H54 (cell line): ENCODE measurements at regions not wholly inside any gene's neighbourhood (a gene's known extent, or its start where the extent isn't known, plus 50 kb on each side); places are given as distances from the start of the nearest gene placed in this dataset.
"Not testable (repeated sequence)": the region's sequence is repeated elsewhere in the genome, so short reads cannot be mapped to it uniquely, and the experiment has no call there.

Experiments
- DNase-seq: peaks from one replicate; pipeline ENCODE4 v3.0.0; 2011; ENCODE audit warnings: low spot score, mixed read lengths; ENCODE audit not compliant: insufficient read length
- FAIRE-seq: peaks from 3 replicates; lab custom pipeline; 2011; peaks lifted over from hg19 to GRCh38; lab: Jason Lieb, UNC
- POLR2A ChIP-seq: IDR thresholded peaks from 2 replicates; pipeline ENCODE4 v1.6.1; 2011; ENCODE audit warnings: low read depth, mild to moderate bottlenecking, low read length

- FAIRE-seq = peak; percentile 93
- DNase-seq = not testable (repeated sequence)
These were observed 653.4 kb downstream of the TGIF2LX start for GRCh38 chrX:90575155-90575554.

DNA sequence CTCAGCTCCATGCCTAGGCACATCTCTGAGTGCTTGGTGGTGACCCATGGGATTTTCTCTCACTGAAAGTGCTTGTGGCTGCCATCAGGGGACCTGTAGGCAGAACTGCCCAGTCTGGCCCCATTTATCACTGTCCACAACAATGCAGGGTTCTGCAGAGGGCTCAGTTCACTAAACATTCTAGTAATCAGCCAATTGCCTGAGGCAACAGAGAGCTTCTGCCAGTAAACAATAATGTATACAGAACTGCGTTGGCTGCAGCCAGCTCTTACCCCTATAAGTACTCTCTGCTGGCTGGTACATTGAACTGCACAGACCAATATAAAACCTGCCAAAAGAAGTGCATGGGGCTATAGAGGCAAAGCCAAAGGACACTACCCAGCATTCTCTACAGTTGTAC is 680.2 kb downstream of the TGIF2LX start:
- FAIRE-seq = not testable (repeated sequence)

GRCh38 chrX:90605736-90606135 is 684.0 kb downstream of the TGIF2LX start:
- DNase-seq, FAIRE-seq: not testable (repeated sequence)

More for the DNA sequence above, 680.2 kb downstream of the TGIF2LX start:
- DNase-seq = not testable (repeated sequence)

GRCh38 chrX:90617710-90618325 is 696.1 kb downstream of the TGIF2LX start:
- FAIRE-seq (no peak), DNase-seq (no peak)
- no peak for TF ChIP-seq POLR2A

DNA sequence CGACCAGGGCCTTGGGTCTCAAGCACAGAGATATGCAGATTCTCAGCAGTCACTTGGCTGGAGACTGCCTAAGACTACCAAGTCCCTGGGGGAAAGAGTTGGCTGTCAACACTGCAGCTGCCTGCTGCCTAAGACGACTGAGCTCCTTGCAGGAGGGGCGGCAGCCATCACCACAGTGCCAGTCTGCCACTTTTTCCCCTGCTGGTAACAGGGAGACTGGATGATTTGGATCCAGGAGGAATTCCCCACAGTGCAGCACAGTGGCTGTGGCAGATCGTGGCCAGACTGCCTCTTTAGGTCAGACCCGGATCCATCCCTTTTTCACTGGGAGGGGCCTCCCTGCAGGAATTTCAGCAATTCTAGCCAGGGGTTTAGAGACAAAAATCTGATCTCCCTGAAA is 743.5 kb downstream of the TGIF2LX start:
- not testable (repeated sequence) for DNase-seq, FAIRE-seq

DNA sequence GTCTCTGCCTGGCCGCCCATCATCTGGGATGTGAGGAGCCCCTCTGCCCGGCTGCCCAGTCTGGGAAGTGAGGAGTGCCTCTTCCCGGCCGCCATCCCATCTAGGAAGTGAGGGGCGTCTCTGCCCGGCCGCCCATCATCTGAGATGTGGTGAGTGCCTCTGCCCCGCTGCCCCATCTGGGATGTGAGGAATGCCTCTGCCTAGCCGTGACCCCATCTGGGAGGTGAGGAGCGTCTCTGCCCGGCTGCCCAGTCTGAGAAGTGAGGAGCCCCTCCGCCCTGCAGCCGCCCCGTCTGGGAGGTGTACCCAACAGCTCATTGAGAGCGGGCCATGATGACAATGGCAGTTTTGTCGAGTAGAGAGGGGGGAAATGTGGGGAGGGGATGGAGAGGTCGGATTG is 721.1 kb upstream of the PABPC5 start:
- not testable (repeated sequence) for DNase-seq, FAIRE-seq

GRCh38 chrX:90737555-90737954 is 697.1 kb upstream of the PABPC5 start:
- not testable (repeated sequence) for DNase-seq, FAIRE-seq

DNA sequence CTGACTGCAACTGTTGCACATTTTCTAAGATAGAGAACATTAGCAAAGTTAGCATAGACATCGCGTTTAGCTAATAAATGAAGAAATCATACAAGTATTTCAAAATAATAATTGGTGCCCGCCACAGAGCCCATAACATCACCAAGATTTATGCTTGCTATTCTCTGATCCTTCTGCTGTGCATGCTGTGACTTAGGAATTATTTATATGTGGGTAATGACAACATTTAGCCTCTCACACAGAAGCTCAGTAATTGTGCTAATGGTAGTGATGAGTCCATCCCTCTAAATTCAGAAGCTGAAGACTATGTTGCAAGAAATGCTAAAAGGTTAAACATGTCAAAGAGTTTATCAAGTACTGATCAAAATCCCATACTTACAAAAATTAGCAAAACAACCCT is 677.0 kb upstream of the PABPC5 start:
- not testable (repeated sequence) for DNase-seq, FAIRE-seq

- FAIRE-seq, DNase-seq: not testable (repeated sequence)
These were observed 669.2 kb upstream of the PABPC5 start for GRCh38 chrX:90765482-90765881.

DNA sequence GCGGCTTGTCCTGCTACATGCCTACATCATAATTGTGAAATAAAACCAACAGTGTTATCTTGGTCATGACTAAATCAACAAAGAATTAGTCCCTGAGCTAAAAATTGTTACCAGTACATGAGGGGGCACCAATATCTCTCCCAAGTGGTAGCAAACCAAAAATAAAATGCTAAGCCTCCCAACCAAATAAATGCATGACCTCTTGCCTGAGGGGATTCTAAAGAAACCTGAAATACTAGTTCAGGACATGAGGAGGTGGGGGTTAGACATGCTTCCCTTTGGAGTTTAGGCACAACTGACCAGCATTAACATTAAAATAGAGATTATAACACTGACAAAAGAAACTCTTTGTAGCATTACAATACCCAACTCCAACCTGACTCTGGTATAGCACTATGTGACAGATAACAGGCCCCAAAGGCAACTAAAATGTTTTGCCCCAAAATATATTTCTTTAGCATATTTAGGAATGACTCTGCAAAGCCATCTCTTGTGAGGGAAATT is 654.3 kb upstream of the PABPC5 start:
- not testable (repeated sequence) for FAIRE-seq, DNase-seq
